B cell (primary cell): ENCODE measurements at regions not wholly inside any gene's neighbourhood (a gene's known extent, or its start where the extent isn't known, plus 50 kb on each side); places are given as distances from the start of the nearest gene placed in this dataset.

Source experiments
- EZH2 ChIP-seq: IDR thresholded peaks from 2 replicates; pipeline ENCODE4 v1.6.1; 2012; ENCODE audit warnings: borderline replicate concordance, low read depth, mild to moderate bottlenecking, moderate library complexity, low read length; ENCODE audit not compliant: insufficient read depth, poor library complexity, severe bottlenecking
- TF ChIP-seq, protein P1 (sequence below): fragments of 200-600 bp; IDR thresholded peaks from one replicate; pipeline ENCODE4 v1.8.0; 2022; ENCODE audit warnings: antibody characterized with exemption, mild to moderate bottlenecking

DNA sequence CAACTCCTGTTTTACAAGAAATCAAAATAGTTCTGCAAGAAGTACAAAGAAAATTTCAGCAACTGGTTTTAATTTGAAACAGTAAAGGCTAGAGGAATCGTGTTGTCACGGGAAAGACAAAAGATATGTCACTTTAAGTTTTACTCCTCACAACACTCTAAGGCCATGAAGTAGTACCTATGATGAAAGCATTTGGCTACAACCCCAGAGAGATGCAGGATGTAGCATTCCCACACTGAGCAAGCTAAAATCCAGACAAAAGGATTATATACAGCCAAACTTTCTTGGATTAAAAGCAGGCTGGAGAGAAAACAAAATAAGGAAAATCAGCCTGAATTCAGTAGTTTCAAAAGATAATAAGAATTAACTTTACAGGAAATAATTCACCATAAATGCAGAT lies 245.5 kb upstream of the STEAP1 start:
- TF ChIP-seq, protein P1, sequence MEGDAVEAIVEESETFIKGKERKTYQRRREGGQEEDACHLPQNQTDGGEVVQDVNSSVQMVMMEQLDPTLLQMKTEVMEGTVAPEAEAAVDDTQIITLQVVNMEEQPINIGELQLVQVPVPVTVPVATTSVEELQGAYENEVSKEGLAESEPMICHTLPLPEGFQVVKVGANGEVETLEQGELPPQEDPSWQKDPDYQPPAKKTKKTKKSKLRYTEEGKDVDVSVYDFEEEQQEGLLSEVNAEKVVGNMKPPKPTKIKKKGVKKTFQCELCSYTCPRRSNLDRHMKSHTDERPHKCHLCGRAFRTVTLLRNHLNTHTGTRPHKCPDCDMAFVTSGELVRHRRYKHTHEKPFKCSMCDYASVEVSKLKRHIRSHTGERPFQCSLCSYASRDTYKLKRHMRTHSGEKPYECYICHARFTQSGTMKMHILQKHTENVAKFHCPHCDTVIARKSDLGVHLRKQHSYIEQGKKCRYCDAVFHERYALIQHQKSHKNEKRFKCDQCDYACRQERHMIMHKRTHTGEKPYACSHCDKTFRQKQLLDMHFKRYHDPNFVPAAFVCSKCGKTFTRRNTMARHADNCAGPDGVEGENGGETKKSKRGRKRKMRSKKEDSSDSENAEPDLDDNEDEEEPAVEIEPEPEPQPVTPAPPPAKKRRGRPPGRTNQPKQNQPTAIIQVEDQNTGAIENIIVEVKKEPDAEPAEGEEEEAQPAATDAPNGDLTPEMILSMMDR: no peak
- no peak for TF ChIP-seq EZH2
